Astrocyte (in vitro differentiated cells and primary cell): ENCODE measurements at regions not wholly inside any gene's neighbourhood (a gene's known extent, or its start where the extent isn't known, plus 50 kb on each side); places are given as distances from the start of the nearest gene placed in this dataset.
A peak's percentile ranks its signal among the peaks of the same experiment; 100 is the strongest.

Source experiments
- DNase-seq: peaks from one replicate; pipeline ENCODE4 v3.0.0-alpha.2; 2010; ENCODE audit warnings: low read depth
- FAIRE-seq: peaks from 2 replicates; lab custom pipeline; 2011; peaks lifted over from hg19 to GRCh38; lab: Jason Lieb, UNC
- H2AFZ ChIP-seq: 2 replicates; pipeline ENCODE4 v1.6.0; 2012; ENCODE audit warnings: low read depth, low read length, inconsistent platforms
- H3K27ac ChIP-seq: 2 replicates; pipeline ENCODE4 v1.5.1; 2011; ENCODE audit warnings: low read depth, low read length, inconsistent platforms
- H3K27me3 ChIP-seq: 2 replicates; pipeline ENCODE4 v1.6.0; 2011; ENCODE audit warnings: low read length, inconsistent platforms; ENCODE audit not compliant: insufficient read depth
- H3K36me3 ChIP-seq: 2 replicates; pipeline ENCODE4 v1.5.1; 2011; ENCODE audit warnings: low read length, inconsistent platforms; ENCODE audit not compliant: insufficient read depth
- H3K4me1 ChIP-seq: 2 replicates; pipeline ENCODE4 v1.5.1; 2011; ENCODE audit warnings: low read length, inconsistent platforms; ENCODE audit not compliant: insufficient read depth
- H3K4me2 ChIP-seq: 2 replicates; pipeline ENCODE4 v1.6.0; 2012; ENCODE audit warnings: low read length, inconsistent platforms
- H3K4me3 ChIP-seq: 2 replicates; pipeline ENCODE4 v1.5.1; 2011; ENCODE audit warnings: low read depth, mild to moderate bottlenecking, low read length, inconsistent platforms; ENCODE audit not compliant: insufficient read depth
- H3K79me2 ChIP-seq: 2 replicates; pipeline ENCODE4 v1.6.0; 2012; ENCODE audit warnings: mild to moderate bottlenecking, low read length, inconsistent platforms; ENCODE audit not compliant: insufficient read depth
- H3K9ac ChIP-seq: 2 replicates; pipeline ENCODE4 v1.6.0; 2012; ENCODE audit warnings: mild to moderate bottlenecking, low read length, inconsistent platforms
- H3K9me3 ChIP-seq: 2 replicates; pipeline ENCODE4 v1.5.1; 2012; ENCODE audit warnings: low read depth, mild to moderate bottlenecking, low read length, inconsistent platforms; ENCODE audit not compliant: insufficient read depth
- H4K20me1 ChIP-seq: 2 replicates; pipeline ENCODE4 v1.6.0; 2012; ENCODE audit warnings: low read length, inconsistent platforms; ENCODE audit not compliant: insufficient read depth
- H3K27ac Mint-ChIP-seq: one replicate; pipeline ENCODE4 v1.8.0; 2021; ENCODE audit warnings: mild to moderate bottlenecking, mixed read lengths; ENCODE audit not compliant: unreplicated experiment
- H3K27me3 Mint-ChIP-seq: one replicate; pipeline ENCODE4 v1.8.0; 2021; ENCODE audit warnings: low read depth, mixed read lengths; ENCODE audit not compliant: unreplicated experiment
- H3K36me3 Mint-ChIP-seq: one replicate; pipeline ENCODE4 v1.8.0; 2021; ENCODE audit warnings: low read depth, mixed read lengths; ENCODE audit not compliant: unreplicated experiment
- H3K4me1 Mint-ChIP-seq: one replicate; pipeline ENCODE4 v1.8.0; 2021; ENCODE audit warnings: low read depth, mixed read lengths; ENCODE audit not compliant: unreplicated experiment
- H3K4me3 Mint-ChIP-seq: one replicate; pipeline ENCODE4 v1.8.0; 2021; ENCODE audit warnings: mild to moderate bottlenecking, moderate library complexity, mixed read lengths; ENCODE audit not compliant: unreplicated experiment
- H3K9me3 Mint-ChIP-seq: one replicate; pipeline ENCODE4 v1.8.0; 2021; ENCODE audit warnings: mild to moderate bottlenecking, mixed read lengths; ENCODE audit not compliant: unreplicated experiment
- CTCF ChIP-seq: IDR thresholded peaks from 2 replicates; pipeline ENCODE4 v1.5.1; 2011; ENCODE audit warnings: low read depth, mild to moderate bottlenecking, inconsistent platforms, low read length, moderate library complexity; ENCODE audit not compliant: insufficient read depth
- EZH2 ChIP-seq: IDR thresholded peaks from 2 replicates; pipeline ENCODE4 v1.6.1; 2012; ENCODE audit warnings: mild to moderate bottlenecking, low read length, inconsistent platforms; ENCODE audit not compliant: insufficient read depth

DNA sequence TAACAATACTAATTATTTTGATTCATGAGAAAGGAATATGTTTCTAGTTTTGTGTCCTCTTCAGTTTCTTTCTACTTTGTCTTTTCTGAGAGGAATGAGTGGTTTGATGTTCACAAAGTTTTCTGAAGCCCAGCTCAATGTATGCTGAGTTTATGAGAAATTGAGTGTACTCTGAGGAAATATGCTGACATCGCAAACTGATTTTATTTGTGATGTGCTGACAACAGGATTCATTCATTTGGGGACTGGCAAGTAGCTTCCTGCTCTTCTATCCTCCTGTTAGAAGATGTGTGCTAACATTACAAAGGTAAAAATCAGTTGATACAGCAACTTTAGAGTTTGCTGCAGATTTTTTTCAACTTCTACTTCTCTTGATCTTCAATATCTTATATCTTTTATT, 403.2 kb upstream of the CDH19 start:
- H3K27ac ChIP-seq: no peak overlapping the region
- Mint-ChIP-seq H3K27ac (no peak overlapping the region), H3K36me3 (no peaks in the 10 kb centered on the region), H3K4me1 (peaks cover 3% of the 10 kb centered on the region), H3K27me3 (no peaks in the 10 kb centered on the region), H3K9me3 (no peaks in the 10 kb centered on the region), H3K4me3 (no peak overlapping the region)
- no peaks in the 10 kb centered on the region for H3K4me1 ChIP-seq
- H3K36me3 ChIP-seq: no peaks in the 10 kb centered on the region
- no peaks in the 10 kb centered on the region for H3K27me3 ChIP-seq
- FAIRE-seq (no peak), DNase-seq (no peak)
- H4K20me1 ChIP-seq: no peaks in the 10 kb centered on the region
- H3K79me2 ChIP-seq: no peaks in the 10 kb centered on the region
- no peak overlapping the region for H2AFZ ChIP-seq
- no peak overlapping the region for H3K9ac ChIP-seq
- no peak overlapping the region for H3K4me2 ChIP-seq
- TF ChIP-seq CTCF (no peak), EZH2 (no peak)
- H3K4me3 ChIP-seq: no peak overlapping the region
- H3K9me3 ChIP-seq: no peaks in the 10 kb centered on the region

DNA sequence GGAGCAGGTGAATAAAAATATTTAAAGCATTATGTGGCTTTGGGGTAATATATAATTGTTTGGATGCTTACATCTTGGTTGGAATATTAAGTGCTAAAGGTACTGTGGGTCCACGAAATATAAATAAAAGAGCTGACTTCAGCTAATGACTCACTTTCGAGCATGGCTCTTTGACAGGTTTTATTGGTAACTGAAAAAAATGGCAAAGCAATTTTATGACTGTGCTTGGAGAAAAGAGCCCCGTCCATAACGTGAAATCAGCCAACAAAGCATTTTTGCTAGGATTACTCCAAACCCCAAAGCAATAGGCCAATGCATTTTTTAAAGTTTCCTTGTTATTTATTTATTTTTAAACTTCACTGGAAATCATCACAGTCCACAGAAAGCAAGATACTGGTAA, 397.2 kb upstream of the CDH19 start:
- Mint-ChIP-seq H3K36me3 (no peaks in the 10 kb centered on the region), H3K4me3 (no peak overlapping the region), H3K27me3 (no peaks in the 10 kb centered on the region), H3K4me1 (no peaks in the 10 kb centered on the region), H3K9me3 (no peaks in the 10 kb centered on the region), H3K27ac (no peak overlapping the region)
- TF ChIP-seq EZH2 (no peak), CTCF (no peak)
- no peak overlapping the region for H3K4me2 ChIP-seq
- H3K27ac ChIP-seq: no peak overlapping the region
- no peaks in the 10 kb centered on the region for H3K79me2 ChIP-seq
- no peak overlapping the region for H2AFZ ChIP-seq
- no peak overlapping the region for H3K9ac ChIP-seq
- no peak overlapping the region for H3K4me3 ChIP-seq
- H3K4me1 ChIP-seq: no peaks in the 10 kb centered on the region
- H3K9me3 ChIP-seq: no peaks in the 10 kb centered on the region
- H4K20me1 ChIP-seq: no peaks in the 10 kb centered on the region
- H3K36me3 ChIP-seq: no peaks in the 10 kb centered on the region
- peak; percentile 35 for DNase-seq
- no peaks in the 10 kb centered on the region for H3K27me3 ChIP-seq
- no peak for FAIRE-seq

DNA sequence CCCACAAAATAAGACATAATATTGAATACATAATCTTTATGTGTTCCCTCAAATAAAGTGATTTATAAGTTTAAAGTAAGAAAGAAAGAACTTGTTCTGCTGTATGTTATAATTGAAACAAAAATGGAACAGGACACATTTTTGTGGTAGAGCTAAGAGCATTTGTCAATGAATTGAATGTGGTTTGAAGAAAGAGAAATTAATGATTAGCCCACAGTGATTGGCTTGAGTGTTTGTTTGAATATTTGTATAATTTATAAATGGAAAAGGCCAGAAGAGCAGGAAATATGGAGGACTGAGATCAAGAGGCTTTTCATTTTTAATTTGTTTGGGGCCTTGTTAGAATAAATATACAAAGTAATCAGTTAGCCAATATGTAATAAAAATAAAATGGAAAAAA, 395.1 kb upstream of the CDH19 start:
- no peaks in the 10 kb centered on the region for H3K9me3 Mint-ChIP-seq
- H3K79me2 ChIP-seq: no peaks in the 10 kb centered on the region
- no peak overlapping the region for H3K9ac ChIP-seq
- H3K4me3 Mint-ChIP-seq: no peak overlapping the region
- no peaks in the 10 kb centered on the region for H3K27me3 Mint-ChIP-seq
- no peak overlapping the region for H3K27ac Mint-ChIP-seq
- no peaks in the 10 kb centered on the region for H3K36me3 ChIP-seq
- FAIRE-seq (no peak), DNase-seq (no peak)
- TF ChIP-seq CTCF: no peak
- TF ChIP-seq EZH2: no peak
- H3K4me1 Mint-ChIP-seq: no peaks in the 10 kb centered on the region
- H3K4me3 ChIP-seq: no peak overlapping the region
- H3K36me3 Mint-ChIP-seq: no peaks in the 10 kb centered on the region
- H4K20me1 ChIP-seq: no peaks in the 10 kb centered on the region
- no peak overlapping the region for H3K27ac ChIP-seq
- no peak overlapping the region for H3K4me2 ChIP-seq
- H3K9me3 ChIP-seq: no peaks in the 10 kb centered on the region
- H3K27me3 ChIP-seq: no peaks in the 10 kb centered on the region
- H3K4me1 ChIP-seq: no peaks in the 10 kb centered on the region
- no peak overlapping the region for H2AFZ ChIP-seq
